ENCODE measurements at regions not wholly inside any gene's neighbourhood (a gene's known extent, or its start where the extent isn't known, plus 50 kb on each side); places are given as distances from the start of the nearest gene placed in this dataset.

- no peak for DNase-seq (ENCODE audit: low read depth, low spot score)
- TF ChIP-seq, protein P1, sequence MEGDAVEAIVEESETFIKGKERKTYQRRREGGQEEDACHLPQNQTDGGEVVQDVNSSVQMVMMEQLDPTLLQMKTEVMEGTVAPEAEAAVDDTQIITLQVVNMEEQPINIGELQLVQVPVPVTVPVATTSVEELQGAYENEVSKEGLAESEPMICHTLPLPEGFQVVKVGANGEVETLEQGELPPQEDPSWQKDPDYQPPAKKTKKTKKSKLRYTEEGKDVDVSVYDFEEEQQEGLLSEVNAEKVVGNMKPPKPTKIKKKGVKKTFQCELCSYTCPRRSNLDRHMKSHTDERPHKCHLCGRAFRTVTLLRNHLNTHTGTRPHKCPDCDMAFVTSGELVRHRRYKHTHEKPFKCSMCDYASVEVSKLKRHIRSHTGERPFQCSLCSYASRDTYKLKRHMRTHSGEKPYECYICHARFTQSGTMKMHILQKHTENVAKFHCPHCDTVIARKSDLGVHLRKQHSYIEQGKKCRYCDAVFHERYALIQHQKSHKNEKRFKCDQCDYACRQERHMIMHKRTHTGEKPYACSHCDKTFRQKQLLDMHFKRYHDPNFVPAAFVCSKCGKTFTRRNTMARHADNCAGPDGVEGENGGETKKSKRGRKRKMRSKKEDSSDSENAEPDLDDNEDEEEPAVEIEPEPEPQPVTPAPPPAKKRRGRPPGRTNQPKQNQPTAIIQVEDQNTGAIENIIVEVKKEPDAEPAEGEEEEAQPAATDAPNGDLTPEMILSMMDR (IDR thresholded peaks at IDR 0.05; ENCODE audit: low read depth, low read length), result no peak
- in situ Hi-C loops (cut with HindIII; ENCODE audit: low sequenced_read_pairs), result no loop called here
- H3K4me3 ChIP-seq (ENCODE audit: low read depth, low read length), result no peak overlapping the region
These were observed 172.4 kb upstream of the SSTR4 start for GRCh38 chr20:22862671-22863230.

DNA sequence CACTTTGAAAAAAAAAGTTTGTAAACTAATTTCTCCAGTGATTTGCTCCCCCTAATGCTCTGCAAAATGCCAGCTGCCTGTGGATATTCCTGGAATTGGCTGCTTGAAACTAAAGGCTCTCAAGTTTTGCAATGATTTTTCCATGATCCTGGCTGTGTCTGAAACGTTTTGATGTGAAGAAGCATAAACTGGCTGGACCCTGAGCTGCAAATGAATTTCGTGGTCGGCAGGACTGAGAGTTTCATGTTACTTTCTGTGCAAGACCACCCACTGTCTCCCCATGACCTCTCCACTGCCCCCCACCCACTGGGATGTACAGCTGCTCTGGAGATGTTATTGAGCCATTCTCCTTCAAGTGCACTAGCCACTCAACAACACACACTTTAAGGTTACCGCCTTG, 171.3 kb upstream of the SSTR4 start:
- peak; percentile 2 for DNase-seq (ENCODE audit: low read depth, low spot score)
- in situ Hi-C loops (cut with HindIII; ENCODE audit: low sequenced_read_pairs), result no loop called here
- H3K4me3 ChIP-seq (ENCODE audit: low read depth, low read length), result no peak overlapping the region
- TF ChIP-seq, protein P1 (IDR thresholded peaks at IDR 0.05; ENCODE audit: low read depth, low read length), result no peak

DNA sequence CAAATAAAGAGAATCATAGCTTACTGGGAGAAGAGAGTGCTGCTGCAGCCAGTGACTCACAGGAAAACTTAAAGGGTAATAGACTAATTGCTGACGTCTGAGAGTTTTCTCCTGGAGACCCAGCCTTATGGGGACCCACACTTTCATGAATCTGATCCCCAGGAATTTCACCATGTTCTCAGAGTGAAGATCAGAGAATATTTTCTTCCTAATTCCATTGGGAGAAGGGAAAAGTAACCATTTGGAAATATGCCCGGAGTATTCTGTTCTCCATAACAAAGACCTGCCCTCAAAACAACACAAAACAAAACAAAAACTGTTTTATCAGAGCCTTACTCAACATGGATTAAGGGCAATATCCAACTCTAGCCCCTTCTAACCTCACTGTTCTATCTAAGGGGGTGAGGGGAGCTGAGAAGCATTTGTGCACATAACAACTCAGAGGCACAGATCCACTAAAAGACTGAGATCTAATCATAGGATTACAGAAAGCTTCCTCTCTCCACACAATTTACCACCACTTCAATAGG, 168.2 kb upstream of the SSTR4 start:
- in situ Hi-C loops (cut with HindIII; ENCODE audit: low sequenced_read_pairs), result no loop called here
- H3K4me3 ChIP-seq (ENCODE audit: low read depth, low read length), result no peak overlapping the region
- DNase-seq (ENCODE audit: low read depth, low spot score), result peak; percentile 18
- TF ChIP-seq, protein P1 (IDR thresholded peaks at IDR 0.05; ENCODE audit: low read depth, low read length), result no peak

GRCh38 chr20:22878166-22878565, 156.9 kb upstream of the SSTR4 start:
- H3K4me3 ChIP-seq (ENCODE audit: low read depth, low read length), result no peak overlapping the region
- no peak for DNase-seq (ENCODE audit: low read depth, low spot score)
- TF ChIP-seq, protein P1 (IDR thresholded peaks at IDR 0.05; ENCODE audit: low read depth, low read length), result no peak
- in situ Hi-C loops (cut with HindIII; ENCODE audit: low sequenced_read_pairs), result no loop called here

GRCh38 chr20:22880277-22880676, 154.8 kb upstream of the SSTR4 start:
- DNase-seq (ENCODE audit: low read depth, low spot score), result no peak
- in situ Hi-C loops (cut with HindIII; ENCODE audit: low sequenced_read_pairs), result no loop called here
- no peak overlapping the region for H3K4me3 ChIP-seq (ENCODE audit: low read depth, low read length)
- TF ChIP-seq, protein P1 (IDR thresholded peaks at IDR 0.05; ENCODE audit: low read depth, low read length), result no peak

GRCh38 chr20:22887796-22888195, 147.3 kb upstream of the SSTR4 start:
- DNase-seq (ENCODE audit: low read depth, low spot score), result no peak
- in situ Hi-C loops (cut with HindIII; ENCODE audit: low sequenced_read_pairs), result no loop called here
- TF ChIP-seq, protein P1 (IDR thresholded peaks at IDR 0.05; ENCODE audit: low read depth, low read length), result no peak

More at GRCh38 chr20:22887796-22888195, 147.3 kb upstream of the SSTR4 start:
- no peak overlapping the region for H3K4me3 ChIP-seq (ENCODE audit: low read depth, low read length)

All from astrocyte of the spinal cord (primary cell).